K562 (cell line): ENCODE measurements at regions not wholly inside any gene's neighbourhood (a gene's known extent, or its start where the extent isn't known, plus 50 kb on each side); places are given as distances from the start of the nearest gene placed in this dataset.

ENCODE experiments used
- NCOR1 ChIP-seq: fragments of 450-650 bp; IDR thresholded peaks from 2 replicates; pipeline ENCODE4 v1.6.1; 2016; ENCODE audit warnings: mild to moderate bottlenecking, moderate library complexity
- NR2C2 ChIP-seq, 2 experiments: fragments of 200-800 bp in 1 of 2; sonication (Bioruptor generic) in 1 of 2; sonication (generic) in 1 of 2; formaldehyde crosslinking in 1 of 2; IDR thresholded peaks; 2 replicates each; pipeline versions ENCODE4 v1.6.1 to v1.8.0; 2016 to 2022; ENCODE audit warnings: mild to moderate bottlenecking in 1 of 2, missing compliant biosample characterization in 1 of 2, missing genetic modification characterization in 1 of 2, missing genetic modification reagents in 1 of 2
- POLR2AphosphoS2 ChIP-seq: IDR thresholded peaks from 2 replicates; pipeline ENCODE4 v1.6.1; 2012; ENCODE audit warnings: low read length, improper control_type of control experiment
- RCOR1 ChIP-seq, 2 experiments: IDR thresholded peaks; 2 replicates each; pipeline ENCODE4 v1.6.1; 2012; ENCODE audit warnings: low read depth in 2 of 2, low read length in 2 of 2, borderline replicate concordance in 1 of 2, improper control_type of control experiment in 1 of 2
- SIN3A ChIP-seq, 2 experiments: fragments of 150-350 bp in 1 of 2; IDR thresholded peaks; 2 replicates each; pipeline ENCODE4 v1.6.1; 2011 to 2016; ENCODE audit warnings: borderline replicate concordance in 2 of 2, low read depth in 2 of 2, low read length in 2 of 2, mild to moderate bottlenecking in 2 of 2, moderate library complexity in 2 of 2; ENCODE audit not compliant: control insufficient read depth in 1 of 2
- TCF7L2 ChIP-seq: fragments of 150-350 bp; IDR thresholded peaks from 2 replicates; pipeline ENCODE4 v1.6.1; 2016; ENCODE audit warnings: low read depth, mild to moderate bottlenecking, low read length, moderate library complexity
- YY1 ChIP-seq, 3 experiments: IDR thresholded peaks; 2 replicates each; pipeline ENCODE4 v1.6.1; 2011; ENCODE audit warnings: low read length in 2 of 3, mild to moderate bottlenecking in 2 of 3, moderate library complexity in 2 of 3, borderline replicate concordance in 1 of 3, control low read depth in 1 of 3, low read depth in 1 of 3; ENCODE audit not compliant: insufficient read depth in 3 of 3, insufficient replicate concordance in 2 of 3, control insufficient read depth in 1 of 3, insufficient read length in 1 of 3; ENCODE audit errors: extremely low read depth in 1 of 3
- TF ChIP-seq, protein P1 (sequence below), 2 experiments: fragments of 450-650 bp in 1 of 2; sonication (generic) in 1 of 2; formaldehyde crosslinking in 1 of 2; IDR thresholded peaks; 2 replicates each; pipeline versions ENCODE4 v1.7.1 to v1.9.0; 2016 to 2022; ENCODE audit warnings: inconsistent platforms in 1 of 2, mild to moderate bottlenecking in 1 of 2, missing genetic modification reagents in 1 of 2
- TF ChIP-seq, protein P2 (sequence below), 3 experiments: IDR thresholded peaks in 2 of 3; conservative IDR thresholded peaks in 1 of 3; 2 replicates each; pipeline ENCODE4 v1.5.1; 2011 to 2012; ENCODE audit warnings: low read length in 3 of 3, mild to moderate bottlenecking in 3 of 3, control low read depth in 2 of 3, improper control_type of control experiment in 1 of 3, inconsistent platforms in 1 of 3, low read depth in 1 of 3, mixed read lengths in 1 of 3, moderate library complexity in 1 of 3; ENCODE audit not compliant: insufficient read depth in 2 of 3
- TF ChIP-seq, protein P3 (sequence below): conservative IDR thresholded peaks from 2 replicates; pipeline ENCODE4 v1.6.1; 2011; ENCODE audit warnings: low read depth, mild to moderate bottlenecking, low read length; ENCODE audit not compliant: control insufficient read depth

DNA sequence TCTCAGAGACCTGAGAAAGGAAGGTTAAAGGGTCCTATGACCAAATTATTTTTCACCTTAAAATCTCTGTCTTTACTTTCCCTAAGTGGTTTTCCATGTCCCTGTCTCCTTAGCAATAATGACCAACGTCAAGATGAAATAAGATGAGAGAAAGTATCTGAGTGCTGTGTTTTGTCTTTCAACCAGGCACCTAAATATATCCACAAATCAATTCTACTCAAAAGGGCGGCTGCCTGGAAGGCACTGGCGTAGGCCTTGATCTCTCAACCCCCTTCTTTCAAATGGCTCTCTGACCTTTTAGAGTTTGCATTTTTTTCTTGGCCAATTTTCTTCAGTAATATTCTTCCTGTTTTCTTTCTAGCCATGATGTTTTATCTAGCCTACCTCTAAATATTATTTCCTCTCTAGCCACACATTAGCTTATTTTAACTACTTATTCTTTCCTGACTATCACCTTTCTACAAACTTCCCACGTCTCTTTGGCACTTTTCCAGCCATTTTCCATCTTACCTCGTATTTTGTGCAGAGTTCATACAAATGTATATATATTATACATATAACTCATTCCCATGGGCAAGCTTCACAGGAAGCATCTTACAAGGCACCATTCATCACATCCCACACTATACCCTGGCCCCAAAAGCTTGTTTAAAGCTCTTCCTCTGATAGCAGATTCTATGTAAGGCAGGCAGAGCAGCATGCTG is 204.5 kb downstream of the SNX18 start:
- TF ChIP-seq, protein P1, sequence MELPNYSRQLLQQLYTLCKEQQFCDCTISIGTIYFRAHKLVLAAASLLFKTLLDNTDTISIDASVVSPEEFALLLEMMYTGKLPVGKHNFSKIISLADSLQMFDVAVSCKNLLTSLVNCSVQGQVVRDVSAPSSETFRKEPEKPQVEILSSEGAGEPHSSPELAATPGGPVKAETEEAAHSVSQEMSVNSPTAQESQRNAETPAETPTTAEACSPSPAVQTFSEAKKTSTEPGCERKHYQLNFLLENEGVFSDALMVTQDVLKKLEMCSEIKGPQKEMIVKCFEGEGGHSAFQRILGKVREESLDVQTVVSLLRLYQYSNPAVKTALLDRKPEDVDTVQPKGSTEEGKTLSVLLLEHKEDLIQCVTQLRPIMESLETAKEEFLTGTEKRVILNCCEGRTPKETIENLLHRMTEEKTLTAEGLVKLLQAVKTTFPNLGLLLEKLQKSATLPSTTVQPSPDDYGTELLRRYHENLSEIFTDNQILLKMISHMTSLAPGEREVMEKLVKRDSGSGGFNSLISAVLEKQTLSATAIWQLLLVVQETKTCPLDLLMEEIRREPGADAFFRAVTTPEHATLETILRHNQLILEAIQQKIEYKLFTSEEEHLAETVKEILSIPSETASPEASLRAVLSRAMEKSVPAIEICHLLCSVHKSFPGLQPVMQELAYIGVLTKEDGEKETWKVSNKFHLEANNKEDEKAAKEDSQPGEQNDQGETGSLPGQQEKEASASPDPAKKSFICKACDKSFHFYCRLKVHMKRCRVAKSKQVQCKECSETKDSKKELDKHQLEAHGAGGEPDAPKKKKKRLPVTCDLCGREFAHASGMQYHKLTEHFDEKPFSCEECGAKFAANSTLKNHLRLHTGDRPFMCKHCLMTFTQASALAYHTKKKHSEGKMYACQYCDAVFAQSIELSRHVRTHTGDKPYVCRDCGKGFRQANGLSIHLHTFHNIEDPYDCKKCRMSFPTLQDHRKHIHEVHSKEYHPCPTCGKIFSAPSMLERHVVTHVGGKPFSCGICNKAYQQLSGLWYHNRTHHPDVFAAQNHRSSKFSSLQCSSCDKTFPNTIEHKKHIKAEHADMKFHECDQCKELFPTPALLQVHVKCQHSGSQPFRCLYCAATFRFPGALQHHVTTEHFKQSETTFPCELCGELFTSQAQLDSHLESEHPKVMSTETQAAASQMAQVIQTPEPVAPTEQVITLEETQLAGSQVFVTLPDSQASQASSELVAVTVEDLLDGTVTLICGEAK (IDR thresholded peaks at IDR 0.05), result no peak
- TF ChIP-seq, protein P1 (CRISPR knock-in tag; IDR thresholded peaks at IDR 0.05), result no peak
- no peak for TF ChIP-seq RCOR1 (IDR thresholded peaks at IDR 0.05; ENCODE audit: borderline replicate concordance in 1 of 2, low read depth in 2 of 2, low read length in 2 of 2)
- TF ChIP-seq, protein P2, sequence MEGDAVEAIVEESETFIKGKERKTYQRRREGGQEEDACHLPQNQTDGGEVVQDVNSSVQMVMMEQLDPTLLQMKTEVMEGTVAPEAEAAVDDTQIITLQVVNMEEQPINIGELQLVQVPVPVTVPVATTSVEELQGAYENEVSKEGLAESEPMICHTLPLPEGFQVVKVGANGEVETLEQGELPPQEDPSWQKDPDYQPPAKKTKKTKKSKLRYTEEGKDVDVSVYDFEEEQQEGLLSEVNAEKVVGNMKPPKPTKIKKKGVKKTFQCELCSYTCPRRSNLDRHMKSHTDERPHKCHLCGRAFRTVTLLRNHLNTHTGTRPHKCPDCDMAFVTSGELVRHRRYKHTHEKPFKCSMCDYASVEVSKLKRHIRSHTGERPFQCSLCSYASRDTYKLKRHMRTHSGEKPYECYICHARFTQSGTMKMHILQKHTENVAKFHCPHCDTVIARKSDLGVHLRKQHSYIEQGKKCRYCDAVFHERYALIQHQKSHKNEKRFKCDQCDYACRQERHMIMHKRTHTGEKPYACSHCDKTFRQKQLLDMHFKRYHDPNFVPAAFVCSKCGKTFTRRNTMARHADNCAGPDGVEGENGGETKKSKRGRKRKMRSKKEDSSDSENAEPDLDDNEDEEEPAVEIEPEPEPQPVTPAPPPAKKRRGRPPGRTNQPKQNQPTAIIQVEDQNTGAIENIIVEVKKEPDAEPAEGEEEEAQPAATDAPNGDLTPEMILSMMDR (IDR thresholded peaks at IDR 0.05 in 2 of 3, conservative IDR thresholded peaks at IDR 0.05 in 1 of 3; ENCODE audit: insufficient read depth in 2 of 3, low read depth in 1 of 3, low read length in 3 of 3), result no peak
- TF ChIP-seq, protein P3, sequence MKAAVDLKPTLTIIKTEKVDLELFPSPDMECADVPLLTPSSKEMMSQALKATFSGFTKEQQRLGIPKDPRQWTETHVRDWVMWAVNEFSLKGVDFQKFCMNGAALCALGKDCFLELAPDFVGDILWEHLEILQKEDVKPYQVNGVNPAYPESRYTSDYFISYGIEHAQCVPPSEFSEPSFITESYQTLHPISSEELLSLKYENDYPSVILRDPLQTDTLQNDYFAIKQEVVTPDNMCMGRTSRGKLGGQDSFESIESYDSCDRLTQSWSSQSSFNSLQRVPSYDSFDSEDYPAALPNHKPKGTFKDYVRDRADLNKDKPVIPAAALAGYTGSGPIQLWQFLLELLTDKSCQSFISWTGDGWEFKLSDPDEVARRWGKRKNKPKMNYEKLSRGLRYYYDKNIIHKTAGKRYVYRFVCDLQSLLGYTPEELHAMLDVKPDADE, result no peak
- TF ChIP-seq YY1 (IDR thresholded peaks at IDR 0.05; ENCODE audit: borderline replicate concordance in 1 of 3, control insufficient read depth in 1 of 3, extremely low read depth in 1 of 3, insufficient read depth in 3 of 3, insufficient read length in 1 of 3, insufficient replicate concordance in 2 of 3, low read depth in 1 of 3, low read length in 2 of 3), result no peak
- no peak for TF ChIP-seq NR2C2 (CRISPR knock-in tag; IDR thresholded peaks at IDR 0.05)
- TF ChIP-seq NR2C2 (tag; IDR thresholded peaks at IDR 0.05), result no peak
- no peak for TF ChIP-seq TCF7L2
- no peak for TF ChIP-seq NCOR1
- no peak for TF ChIP-seq POLR2AphosphoS2
- TF ChIP-seq SIN3A (IDR thresholded peaks at IDR 0.05; ENCODE audit: borderline replicate concordance in 2 of 2, control insufficient read depth in 1 of 2, low read depth in 2 of 2, low read length in 2 of 2), result no peak
